Stimulated activated CD8-positive, alpha-beta memory T cell treated with anti-CD3 and anti-CD28 coated beads, Interleukin-2, amount 100 ng/mL, for 48 hours (primary cell): ENCODE measurements at regions not wholly inside any gene's neighbourhood (a gene's known extent, or its start where the extent isn't known, plus 50 kb on each side); places are given as distances from the start of the nearest gene placed in this dataset.
"Not testable (repeated sequence)": the region's sequence is repeated elsewhere in the genome, so short reads cannot be mapped to it uniquely, and the experiment has no call there.

Experiments
- DNase-seq, 2 donors: peaks; one replicate each; pipeline ENCODE4 v3.0.0-alpha.2; 2020; ENCODE audit warnings: low read depth in 2 of 2

DNA sequence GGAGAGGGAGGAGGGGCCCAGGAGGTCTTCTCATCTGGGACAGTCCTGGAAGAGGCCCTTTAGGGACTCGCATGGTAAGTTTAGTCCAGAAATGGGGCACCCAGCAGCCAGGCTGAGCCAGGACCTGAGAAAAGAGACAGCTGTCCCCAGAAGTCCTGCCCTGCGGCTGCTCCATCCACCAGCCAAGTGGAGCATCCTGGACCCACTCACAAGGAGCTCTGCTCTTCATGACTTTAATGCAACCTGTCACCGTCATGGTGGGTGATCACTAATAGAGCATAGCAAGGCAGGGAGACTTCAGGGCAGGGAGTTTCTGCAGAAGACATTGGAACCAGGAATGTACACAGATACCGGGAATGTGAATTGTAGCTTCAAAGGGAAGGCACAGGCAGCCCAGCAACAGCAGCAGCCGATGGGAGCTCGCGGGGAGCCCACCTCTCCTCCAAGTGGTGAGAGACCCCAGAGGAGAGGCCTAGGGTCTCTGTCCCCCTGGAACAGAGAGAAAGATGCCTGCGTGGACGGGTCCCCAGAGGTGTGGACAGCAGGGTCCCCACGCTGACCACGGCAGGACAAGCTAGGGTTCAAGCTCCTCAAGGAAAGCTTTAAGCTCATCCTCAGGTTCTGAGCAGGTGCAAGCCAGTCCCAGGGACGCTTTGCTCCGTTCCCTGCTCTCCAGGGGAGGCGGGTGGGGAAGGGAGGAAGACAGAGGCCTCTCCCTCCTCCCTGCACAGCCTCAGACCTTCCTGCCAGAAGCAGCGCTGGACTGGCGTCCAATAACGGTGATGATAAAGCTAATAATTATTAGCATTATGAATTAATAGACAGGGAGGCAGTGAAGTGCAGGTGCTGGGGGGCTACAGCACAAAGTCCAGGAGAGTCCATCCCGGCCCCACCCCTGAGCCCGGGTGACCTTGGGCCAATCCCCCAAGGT, 335.3 kb downstream of the ADGRD1 start:
- DNase-seq = not testable (repeated sequence)

DNA sequence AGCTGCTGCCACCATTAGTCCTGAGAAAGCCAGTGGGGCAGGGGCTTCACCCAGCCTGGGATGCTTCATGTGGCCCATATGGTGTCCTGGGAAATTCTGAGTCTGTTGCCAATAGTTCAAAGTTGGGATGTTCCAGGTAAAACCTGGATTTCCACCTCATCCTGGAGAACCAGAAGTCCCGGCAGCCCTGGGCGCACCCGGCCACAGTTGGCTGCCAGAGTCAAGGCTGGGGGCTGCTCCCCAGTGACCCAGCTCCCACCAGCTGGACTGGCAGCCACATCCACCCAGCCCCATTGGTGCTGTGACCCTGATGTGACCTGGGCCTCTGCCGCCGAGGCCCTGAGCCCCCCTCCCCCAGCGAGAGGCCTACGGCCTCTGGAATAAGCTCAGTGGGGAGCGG, 336.1 kb downstream of the ADGRD1 start:
- not testable (repeated sequence) for DNase-seq

DNA sequence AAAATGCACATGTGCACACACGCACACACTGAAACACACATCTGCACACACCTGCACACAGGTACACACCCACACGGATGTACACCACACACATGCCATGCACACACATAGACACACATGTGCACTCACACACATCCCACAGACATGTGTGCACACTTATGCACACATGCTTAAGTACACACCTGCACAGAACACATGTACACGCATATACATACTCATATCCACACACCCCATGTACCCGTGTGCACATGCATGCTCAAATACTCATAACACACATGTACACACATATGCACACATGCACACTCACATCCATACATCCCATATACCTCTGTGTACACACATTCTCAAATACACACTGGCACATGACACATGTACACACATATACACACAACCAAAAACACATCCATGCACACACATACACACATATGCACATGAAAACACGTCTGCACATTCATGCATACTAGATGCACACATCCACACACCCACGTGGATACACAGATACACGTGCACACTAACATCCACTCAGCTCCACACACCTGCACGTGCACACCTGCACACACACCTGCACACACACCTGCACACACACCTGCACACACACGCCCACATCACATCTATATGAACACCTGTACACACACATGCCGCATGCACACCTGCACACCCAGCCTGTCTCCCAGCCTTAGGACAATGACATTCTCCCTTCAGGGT, 336.7 kb downstream of the ADGRD1 start:
- DNase-seq = no peak

DNA sequence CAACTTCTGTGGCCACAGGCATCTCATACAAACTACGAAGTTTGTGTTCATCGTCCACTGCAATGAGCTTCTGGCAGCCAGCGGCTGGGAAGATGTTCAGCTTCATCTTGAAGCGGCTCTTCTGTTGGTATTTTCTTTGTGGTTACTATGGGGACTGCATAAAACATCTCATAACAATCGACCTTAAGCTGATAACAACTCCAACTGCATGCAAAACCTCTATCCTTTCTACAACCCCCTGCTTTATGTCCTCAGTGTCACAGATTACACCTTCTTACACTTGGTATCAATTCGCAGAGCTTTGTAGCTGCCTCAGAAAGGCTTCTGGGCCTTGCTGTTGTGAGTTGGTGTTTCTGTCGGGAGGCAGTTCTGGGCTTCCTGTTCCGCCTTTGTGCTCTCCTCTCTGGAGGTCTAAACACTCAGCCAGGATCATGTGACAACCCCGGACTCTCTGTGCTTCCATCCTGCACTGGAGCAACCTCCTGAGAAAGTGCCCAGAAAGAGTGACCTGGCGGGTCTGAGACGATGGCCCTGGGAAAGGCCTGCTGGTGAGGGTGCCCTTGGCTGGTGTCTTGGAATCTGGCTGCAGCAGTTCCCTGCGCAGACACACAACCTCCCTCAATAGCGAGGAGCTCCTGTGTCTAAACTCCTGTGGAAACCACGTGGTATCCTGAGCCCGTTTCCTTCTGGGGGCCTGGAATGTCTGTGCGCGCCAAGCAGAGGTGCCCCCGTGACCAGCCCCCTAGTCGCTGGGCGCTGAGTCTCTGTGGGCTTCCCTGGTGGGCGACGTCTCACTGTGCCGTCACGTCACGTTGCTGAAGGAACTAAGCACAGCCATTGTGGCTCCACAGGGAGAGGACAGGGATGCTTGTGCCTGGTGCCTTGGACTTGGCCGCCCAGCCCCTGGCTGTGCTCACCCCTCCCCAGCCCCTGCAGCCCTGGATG, 339.6 kb downstream of the ADGRD1 start:
- DNase-seq = not testable (repeated sequence)

DNA sequence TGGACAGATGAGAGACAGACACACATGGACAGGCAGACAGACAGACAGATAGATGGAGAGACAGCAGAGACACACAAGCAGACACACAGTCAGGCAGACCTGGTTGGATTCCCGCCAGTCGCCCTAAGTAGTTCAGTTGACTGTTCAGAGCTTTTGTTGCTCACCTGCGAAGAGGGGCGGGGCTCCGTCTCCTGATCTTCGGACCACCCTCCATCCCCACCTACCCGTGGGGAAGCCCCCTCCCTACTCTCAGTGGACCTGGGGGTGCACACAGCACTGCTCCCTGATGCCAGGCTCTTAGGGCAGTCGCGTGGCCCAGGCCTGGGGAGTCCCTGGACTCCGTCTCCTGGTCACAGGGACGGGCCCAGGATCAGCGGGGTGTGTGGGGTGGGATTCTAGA, 341.0 kb downstream of the ADGRD1 start:
- not testable (repeated sequence) for DNase-seq

DNA sequence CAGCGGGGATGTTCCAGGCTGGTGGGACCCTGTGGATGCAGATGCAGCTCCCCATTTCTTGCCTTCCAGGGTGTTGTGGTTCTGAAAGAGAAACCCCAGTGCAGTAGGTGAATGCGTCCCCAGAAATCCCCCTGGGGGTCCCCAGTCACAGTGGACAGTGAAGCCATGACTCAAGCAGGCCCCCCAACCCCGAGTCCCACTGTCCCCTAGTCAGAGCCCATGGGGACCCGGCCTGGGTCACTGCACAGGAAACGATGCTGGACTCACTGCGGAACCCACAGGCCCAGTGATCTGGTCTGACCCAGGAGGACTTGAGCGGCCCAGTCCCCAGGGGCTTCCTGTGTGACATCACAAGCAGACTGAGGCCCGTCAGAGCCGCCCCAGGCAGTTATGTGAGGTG, 341.4 kb downstream of the ADGRD1 start:
- not testable (repeated sequence) for DNase-seq

DNA sequence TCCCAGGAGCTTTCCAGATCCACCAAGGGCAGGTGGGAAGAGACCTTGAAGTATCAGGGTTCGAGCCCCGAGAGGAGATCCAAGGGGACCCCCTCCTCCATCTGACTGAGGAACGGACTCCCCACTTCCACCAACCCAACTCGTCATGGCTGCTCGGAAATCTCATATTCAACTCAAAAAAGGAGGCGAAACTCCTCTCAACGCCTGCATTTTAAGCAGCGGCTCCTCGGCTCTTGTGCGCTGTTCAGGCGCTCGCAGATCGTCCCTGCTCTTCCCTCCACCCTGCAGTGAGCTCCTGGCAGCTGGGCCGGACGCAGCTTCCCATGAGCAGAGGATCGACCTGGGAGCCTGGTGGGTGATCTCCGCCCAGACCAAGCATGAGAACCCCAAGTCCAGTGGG, 341.9 kb downstream of the ADGRD1 start:
- not testable (repeated sequence) for DNase-seq

DNA sequence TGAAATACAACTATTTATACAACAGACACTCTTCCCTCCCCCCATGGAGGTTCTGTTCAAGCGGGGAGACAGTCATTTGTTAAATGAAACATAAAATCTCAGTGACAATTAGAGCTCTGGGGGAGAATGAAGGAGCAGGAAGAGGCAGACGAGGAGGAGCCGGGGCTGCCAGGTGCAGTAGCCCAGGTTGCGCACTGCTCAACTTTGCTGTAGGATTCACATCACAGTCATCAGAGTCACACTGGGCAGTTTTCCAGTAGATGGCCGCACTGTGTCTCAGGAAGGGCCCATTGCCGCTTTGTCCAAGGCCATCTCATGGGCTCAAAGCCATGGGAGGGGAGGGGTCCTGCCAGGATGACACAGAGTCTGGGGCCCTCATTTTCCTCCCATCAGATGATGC, 342.4 kb downstream of the ADGRD1 start:
- not testable (repeated sequence) for DNase-seq

DNA sequence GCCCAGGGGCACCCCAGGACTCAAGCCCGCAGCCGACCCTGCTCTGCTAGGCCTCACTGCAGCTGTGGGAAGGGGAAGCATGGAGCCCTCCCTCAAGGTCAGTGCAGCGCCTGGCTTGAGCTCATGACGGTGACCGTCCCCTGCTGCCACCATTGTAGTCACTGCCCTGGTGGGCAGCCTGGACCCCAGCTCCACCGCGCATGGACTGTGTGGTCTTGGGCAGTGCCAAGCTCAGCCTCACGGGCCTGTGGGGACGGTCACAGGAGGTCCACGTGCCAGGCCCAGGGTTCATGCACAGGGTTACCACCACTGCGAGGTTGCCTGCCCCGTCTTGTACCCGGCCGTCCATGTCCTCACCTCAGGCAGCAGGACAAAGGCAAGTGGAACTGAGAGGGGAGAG, 342.9 kb downstream of the ADGRD1 start:
- DNase-seq = not testable (repeated sequence)

DNA sequence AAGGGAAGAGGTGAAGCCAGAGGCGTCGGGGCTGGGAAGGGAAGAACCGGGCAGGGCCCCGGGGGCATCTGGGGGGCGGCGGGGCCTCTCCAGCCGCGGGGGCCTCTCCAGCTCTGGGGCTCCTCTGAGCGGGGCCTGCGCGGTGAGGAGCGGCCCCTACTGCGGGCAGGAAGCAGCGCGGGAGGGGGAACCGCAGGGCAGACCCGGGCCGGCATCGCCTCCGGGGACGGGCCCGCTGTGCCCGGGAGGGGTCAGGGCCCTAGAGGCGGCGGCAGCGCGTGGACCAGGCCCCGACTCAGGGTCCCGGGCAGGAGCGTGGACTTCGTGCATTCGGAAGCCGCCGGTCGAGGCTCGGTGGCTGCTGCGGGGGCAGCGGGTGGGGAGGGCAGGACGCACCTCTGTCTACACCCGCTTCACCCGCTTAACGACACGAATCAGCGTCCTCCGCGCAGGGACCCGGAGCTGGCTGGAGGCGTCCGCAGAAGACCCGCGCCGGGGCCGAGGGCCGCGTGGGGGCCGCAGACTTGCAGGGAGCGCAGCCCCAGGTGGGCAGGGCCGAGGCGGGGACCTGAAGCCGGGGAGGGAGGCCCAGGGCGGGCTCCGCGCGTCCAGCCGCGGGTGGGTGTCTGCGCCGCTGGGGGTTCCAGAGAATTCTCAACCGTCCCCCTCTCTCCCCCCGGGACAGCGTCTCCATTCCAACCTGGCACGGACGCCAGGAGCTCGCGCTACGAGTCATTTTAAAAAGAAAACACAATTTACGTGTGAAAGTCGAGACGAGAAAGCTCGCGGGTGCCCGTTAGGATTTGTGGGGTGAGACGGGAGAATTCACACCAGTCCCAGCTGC, 345.0 kb downstream of the ADGRD1 start:
- DNase-seq = not testable (repeated sequence)

DNA sequence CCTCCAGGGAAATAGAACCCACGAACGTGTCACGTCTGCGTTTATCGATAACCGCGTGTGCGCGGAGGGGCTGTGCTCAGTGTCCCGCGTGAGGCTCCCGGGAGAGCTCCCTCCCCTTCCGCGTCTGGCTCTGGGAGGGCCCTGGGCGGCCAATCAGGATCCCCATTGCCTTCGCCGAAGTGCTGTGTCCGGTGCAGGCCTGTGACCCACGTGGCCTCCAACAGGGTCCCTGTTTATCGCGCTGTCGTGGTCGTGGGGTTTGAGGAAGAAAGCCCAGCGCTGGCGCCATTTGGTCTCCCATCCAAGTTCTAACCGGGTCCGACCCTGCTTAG, 345.6 kb downstream of the ADGRD1 start:
- not testable (repeated sequence) for DNase-seq

DNA sequence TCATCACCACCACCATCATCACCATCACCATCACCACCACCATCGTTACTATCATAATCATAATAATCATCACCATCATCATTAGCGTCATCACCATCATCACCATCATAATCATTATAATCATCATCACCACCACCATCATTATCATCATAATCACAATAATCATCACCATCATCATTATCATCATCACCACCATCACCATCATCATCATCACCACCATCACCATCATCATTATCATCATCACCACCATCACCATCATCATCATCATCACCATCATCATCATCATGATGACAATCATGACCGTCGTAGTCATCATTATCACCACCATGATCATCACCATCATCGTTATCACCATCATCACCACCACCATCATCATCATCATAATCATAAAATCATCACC, 349.9 kb downstream of the ADGRD1 start:
- not testable (repeated sequence) for DNase-seq

DNA sequence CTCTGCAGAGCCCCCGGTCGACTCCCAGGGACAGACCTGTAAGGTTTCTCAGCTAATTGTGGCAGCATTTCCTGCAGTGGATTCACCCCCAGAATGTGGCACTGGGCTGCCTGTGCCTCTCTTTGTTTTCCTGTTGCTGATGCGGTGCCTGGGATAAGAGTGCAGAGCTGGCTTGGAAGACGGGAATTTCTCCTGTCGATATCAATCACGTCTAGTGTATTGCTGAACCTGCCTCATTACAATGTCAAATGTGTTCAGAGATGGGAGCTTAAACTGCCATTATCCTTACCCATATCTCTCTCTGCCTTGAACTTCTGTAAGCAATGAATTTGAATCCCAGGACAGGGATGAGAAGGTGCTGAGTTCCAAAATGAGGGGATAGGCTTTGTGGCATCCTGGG, 350.9 kb downstream of the ADGRD1 start:
- DNase-seq = not testable (repeated sequence)

DNA sequence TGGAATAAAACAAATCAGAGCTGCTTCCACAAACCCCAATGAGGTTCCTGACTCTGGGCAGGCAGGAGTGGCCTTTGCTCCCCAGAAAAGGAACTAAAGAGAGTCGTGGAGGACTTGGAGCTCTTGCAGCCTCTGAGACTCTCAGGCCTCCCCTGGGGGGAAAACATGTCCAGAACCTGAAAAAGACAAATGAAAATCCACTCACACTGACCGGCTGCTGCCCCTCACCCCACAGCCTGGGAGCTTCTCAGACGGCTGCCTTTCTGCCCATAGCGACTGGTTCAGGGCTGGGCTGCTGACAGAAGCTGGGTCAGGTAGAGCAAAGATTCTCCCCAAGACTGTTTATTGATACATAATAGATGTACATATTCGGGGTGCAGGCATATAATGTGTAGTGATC, 356.0 kb downstream of the ADGRD1 start:
- no peak for DNase-seq

DNA sequence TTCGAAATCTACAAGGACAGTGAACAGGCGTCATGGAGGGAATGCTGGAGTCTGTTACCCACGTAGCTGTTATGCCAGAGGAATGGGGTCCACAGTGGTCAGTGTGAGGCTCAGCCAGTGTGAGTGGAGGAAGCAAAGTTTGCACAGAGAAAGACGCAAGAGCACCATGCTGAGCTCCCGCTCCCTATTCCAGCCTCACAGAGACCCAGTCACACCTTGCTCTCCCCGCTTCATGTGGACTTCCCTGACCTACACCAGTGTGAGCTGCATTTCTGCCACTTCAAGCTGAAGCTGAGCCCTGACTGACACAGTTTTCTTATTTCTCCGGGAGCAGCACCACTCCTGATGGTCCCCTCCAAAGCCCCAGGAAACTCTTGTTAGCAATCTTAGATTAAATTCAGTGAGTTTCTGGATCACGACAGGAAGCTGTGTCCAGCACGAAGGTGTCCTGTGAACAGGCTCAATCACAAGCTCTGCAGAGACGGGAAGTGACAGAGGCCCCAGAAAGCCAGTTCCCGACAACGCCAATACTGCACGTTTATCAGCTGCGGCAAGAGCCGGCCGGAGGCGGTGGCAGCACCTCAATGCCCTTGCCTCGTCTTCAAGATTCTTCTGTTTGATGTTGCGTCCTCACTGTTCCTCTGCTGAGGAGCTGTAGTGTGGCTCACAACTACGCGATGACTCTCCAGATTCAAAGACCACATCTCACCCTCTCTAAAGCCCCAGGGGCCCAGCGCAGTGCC, 356.7 kb downstream of the ADGRD1 start:
- DNase-seq = not testable (repeated sequence)

DNA sequence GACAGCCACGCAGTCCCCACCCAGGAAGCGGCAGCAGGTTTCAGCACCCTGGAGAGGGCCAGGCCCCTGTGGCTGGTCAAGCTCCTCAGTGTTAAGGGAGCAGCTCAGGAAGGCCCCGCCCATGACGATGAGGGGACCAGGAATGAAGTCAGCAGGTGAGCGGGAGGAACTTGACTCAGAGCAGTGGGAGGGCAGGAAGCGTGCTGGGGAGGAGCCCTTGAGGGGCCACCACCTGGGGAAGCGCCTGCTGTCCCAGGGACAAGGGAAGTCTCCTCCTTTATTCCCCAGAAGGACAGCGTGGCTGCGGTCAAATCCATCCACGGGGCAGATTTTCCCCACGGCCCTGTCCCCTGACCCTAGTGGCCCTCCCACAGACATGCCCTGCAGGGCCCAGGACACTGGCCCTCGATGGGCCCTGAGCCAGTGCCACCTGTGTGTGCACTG, 357.6 kb downstream of the ADGRD1 start:
- DNase-seq = peak in 1 of 2 donors; percentile 23

DNA sequence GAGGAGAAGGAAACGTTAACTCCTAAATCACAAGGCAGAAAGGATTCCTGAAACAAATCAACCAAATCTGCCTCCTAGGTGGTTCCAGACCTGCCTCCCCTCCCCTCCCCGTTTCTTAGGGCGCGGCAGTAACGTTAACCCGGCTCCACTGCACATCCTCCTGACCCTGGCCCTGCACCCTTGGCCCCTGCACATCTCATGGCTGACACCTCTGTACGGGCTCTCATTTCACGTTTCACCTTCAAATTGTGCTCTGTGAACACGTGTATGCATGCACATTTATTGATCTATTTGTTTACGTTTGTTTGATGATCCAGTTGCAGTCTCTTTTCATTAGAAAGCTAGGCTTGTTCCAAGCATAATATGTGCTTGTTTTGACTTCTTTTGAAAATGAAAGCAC, 358.1 kb downstream of the ADGRD1 start:
- no peak for DNase-seq

DNA sequence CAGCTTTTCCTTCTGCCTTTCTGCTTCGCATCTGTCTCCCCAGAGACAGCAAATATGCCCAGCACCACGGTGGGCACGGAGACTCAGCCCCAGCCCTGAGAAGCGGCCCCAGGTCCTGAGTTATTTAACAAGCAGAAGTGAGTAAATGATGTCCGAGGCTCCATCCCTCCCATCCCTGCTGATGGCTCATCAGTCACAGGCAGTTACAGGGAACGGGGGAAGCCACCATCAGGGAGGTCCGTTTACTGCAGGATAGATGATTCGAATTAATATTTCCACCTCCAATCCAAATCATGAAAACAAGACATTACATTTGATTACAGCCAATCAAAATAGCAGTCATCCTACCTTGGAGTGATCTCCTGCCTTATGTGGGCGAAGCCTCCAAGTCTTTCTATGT, 358.7 kb downstream of the ADGRD1 start:
- not testable (repeated sequence) for DNase-seq

DNA sequence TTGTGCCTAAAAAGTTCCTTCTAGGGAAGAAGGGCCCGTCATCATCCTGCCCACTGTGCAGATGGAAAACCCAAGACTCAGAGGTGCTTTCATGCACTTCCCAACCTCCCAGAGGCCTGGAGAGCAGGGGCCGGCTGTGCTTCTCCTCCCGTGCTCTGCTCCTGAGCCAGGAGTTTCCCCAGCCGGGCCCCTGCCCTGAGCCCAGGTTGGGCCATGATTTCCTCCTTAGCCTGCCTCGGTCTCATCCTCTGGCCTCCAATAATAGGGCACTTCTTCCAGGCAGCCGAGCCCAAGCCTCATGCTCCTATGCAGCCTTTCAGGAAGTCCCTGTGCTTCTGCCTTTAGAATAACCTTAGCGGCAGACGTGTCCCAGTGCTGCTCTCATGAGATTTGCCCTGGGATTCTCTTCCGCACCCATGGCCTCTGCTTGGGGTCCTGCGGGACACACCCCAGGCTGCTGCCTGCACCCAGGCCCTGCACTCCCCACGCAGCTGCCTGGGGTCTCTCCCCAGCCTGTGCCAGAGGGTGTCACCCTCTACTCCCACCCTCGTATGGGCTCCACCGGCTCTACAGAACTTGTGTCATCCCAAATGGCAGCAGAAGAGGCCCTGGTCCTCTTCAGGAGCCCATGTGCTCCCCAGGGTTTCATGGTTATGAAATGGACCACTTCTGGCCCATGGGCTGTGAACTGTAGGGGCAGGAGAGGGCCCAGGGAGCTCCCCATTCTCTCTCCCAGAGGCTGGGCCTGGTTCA, 359.3 kb downstream of the ADGRD1 start:
- DNase-seq = no peak
